HG03439 (cell line): ENCODE measurements at regions not wholly inside any gene's neighbourhood (a gene's known extent, or its start where the extent isn't known, plus 50 kb on each side); places are given as distances from the start of the nearest gene placed in this dataset.
"Not testable (repeated sequence)": the region's sequence is repeated elsewhere in the genome, so short reads cannot be mapped to it uniquely, and the experiment has no call there.

Experiments used
- ATAC-seq: cut with Tn5 transposase; IDR thresholded peaks from one replicate; pipeline ENCODE4 v1.9.1; 2021; ENCODE audit warnings: mild to moderate bottlenecking, moderate library complexity; ENCODE audit not compliant: unreplicated experiment

- no peak for ATAC-seq
Measured at GRCh38 chr12:79993106-79993862, 58.4 kb upstream of the PPP1R12A start.

GRCh38 chr12:79991586-79991985 lies 56.7 kb upstream of the PPP1R12A start:
- ATAC-seq, result no peak

GRCh38 chr12:79990509-79991338 lies 55.8 kb upstream of the PPP1R12A start:
- ATAC-seq, result not testable (repeated sequence)

GRCh38 chr12:79988368-79988767 lies 53.5 kb upstream of the PPP1R12A start:
- no peak for ATAC-seq

- no peak for ATAC-seq
Measured at GRCh38 chr12:79987731-79988130, 52.8 kb upstream of the PPP1R12A start.
